Stimulated activated CD8-positive, alpha-beta memory T cell treated with anti-CD3 and anti-CD28 coated beads, Interleukin-12 subunit alpha, Interleukin-12 subunit beta, amount 100 ng/mL, for 4 hours (primary cell): ENCODE measurements at regions not wholly inside any gene's neighbourhood (a gene's known extent, or its start where the extent isn't known, plus 50 kb on each side); places are given as distances from the start of the nearest gene placed in this dataset.

Experiments used
- DNase-seq: peaks from one replicate; pipeline ENCODE4 v3.0.0-alpha.2; 2020; ENCODE audit warnings: low read depth

DNA sequence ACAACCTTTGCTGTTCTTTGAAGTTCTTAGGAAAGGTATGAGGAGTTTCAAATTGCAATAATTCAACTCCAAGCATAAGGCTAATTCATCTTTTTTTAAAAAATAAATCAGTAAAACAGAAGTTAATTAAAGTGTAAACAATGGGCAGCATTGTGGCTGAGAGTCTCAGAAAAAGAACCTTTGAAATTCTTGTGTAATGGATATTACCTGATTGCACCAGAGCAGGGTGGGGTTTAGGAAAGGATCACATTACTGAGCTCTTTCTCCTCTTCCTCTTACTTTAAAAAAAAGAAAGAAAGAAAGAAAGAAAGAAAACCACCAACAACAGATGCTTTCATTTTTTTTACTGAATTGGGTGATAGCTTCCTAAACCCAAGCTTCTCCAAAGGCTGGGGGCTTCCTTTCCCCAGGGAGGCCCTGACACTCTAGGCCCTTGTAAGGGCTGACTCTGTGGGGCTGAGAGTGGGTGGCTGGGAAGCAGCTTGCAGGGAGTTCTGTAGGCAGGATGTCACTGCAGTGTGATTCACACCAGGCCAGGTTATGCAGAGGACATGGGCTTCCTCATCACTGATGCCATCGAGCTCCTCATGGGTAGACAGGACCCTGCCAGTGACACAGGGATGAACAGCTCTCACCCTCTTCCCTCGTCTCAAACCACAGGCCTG is 564.5 kb downstream of the FGF9 start:
- DNase-seq = no peak

DNA sequence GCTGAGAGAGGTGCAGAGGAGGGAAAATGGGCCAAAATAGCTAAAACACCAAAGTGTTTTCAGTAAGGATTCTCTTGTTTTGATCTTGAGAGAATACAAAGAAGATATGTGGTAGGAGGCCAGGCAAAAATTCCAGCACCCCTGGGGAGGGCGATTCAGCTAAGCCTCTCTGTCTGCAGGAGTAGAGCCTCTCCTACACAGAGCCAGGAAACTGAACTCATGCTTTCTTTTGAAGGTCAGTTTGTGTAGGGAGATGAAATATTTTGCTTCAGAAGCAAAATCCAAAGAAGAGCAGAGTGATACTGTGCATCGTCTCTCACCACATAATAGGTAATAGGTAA is 565.0 kb downstream of the FGF9 start:
- no peak for DNase-seq

DNA sequence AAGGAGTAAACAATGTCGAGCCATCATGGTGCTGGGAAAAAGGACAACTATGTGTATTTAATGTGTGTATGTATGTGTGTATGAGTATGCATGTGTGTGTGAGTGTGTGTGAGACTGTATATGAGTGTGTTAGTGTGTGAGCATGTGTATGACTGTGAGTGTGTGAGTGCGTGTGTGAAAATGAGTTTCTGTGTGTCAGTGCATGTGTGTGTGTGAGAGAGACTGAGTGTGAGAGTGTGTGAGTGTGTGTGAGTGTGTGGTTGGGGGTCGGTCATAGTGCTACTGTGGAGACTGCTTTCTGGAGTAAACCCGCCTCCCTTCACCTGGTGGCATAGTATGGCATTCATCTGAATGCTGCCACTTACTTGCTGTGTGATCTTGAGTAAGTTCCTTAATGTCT is 567.4 kb downstream of the FGF9 start:
- no peak for DNase-seq

DNA sequence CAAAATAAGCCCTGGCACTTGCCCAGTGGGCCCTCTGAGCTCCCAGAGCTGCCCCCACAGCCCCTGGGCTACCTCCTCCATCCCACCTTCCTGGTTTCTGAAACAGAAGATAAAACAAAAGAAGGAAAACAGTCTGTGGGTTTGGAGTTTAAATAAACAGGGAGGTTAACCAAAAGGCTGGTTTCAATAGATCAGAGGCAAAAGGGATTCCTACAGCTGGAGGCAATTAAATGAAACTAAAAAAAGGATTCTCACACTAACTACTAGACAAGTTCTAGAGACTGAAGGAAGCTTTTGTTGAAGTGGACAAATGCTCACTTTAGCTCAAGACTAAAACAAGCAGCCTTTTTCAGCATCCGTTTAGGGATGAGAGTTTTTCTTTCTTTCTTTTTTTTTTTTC is 569.8 kb downstream of the FGF9 start:
- DNase-seq = no peak

DNA sequence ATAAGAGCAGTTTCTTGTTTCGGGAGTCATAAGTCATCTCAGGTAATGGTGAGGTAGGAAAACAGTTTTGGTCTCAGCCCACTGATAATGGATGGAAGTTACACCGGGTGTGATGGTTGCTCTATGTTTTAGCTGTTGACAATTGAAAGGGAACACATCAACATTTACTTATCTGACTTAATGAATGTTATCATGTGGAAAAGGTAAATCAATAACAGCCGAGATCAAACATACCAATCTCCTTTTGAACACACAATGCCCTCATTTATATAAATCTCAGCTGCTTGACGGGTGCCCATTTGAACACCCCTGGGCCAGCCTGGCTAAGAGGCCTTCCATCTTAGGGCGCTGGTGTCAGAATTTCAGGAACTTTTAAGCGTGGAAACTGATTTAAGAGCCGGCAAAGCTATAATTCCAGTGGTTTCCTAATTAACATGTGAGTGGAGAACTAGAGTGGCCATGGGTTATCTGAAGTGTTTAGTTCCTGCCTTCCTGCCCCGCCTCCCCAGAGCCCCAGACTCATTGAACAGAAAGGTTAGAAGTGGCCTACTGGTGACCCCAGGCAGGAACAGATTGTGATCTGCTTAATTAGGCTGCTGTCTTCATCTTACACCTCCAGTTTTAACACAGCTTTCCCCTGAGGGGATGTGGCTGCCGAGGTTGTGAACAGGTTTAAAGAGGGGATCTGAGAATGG is 572.7 kb downstream of the FGF9 start:
- no peak for DNase-seq

DNA sequence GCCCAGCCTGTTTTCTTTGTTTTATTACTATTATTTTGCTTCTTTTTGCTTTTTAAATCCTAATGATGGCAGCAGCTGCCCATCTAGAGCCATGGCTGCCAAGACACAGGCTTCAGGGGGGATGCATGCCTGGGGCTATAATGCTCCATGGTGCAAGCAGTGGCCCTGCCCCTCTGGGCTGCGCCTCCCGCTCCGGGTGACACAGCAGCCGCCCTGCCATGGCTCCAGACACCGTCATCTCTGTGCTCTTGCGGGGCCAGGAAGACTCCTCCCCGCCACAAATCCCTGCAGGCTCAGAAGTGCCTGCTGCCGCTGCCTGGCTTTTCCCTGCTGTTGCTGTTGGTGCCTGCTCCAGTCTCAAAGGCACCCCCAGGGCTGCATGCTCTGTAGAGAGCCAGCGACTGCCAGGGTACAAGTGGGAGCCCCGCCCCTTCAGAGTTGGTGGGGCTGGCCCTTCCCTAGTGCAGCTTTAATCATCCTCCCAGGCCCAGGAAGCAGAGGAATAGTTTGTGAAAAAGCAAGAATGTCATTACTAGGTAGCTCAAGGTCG is 581.5 kb downstream of the FGF9 start:
- no peak for DNase-seq

DNA sequence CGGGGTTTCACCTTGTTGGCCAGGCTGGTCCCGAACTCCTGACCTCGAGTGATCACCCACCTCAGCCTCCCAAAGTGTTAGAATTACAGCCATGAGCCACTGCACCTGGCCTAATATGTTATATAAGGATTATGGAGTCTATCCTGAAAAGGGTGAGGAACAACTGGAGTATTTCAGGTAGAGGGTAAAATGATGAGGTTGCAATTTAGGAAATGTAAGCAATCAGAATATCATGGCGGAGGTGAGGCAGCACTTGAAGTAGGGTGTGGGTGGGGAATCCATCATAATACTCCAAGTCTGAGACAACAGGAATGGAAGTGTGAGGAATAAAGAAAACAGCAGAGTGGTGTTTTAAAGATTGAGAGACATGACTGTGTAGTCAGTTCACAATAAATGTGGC is 582.2 kb downstream of the FGF9 start:
- no peak for DNase-seq

DNA sequence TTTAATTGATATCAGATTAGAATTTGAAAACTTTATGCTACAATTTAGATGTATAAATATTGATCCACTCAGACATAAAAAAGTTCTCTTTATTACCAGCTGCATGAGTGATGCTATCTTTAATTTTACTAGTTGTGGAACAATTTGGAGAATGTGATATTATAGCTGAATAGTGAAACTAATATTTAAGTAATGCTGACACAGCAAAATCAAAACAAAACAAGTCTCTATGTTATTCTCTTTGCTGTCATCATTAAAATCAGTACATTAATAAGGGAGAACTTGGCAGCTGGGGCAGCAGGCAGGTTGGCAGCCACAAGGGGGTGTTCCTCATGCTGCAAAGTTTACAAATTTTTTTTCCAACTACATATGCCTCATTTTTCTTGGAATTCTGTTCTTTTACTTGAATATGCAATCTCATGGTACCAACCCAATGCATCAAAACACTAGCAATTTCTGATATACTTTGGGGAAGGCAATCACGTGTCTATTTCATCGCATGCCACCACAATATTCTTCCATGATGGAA is 585.3 kb downstream of the FGF9 start:
- no peak for DNase-seq

DNA sequence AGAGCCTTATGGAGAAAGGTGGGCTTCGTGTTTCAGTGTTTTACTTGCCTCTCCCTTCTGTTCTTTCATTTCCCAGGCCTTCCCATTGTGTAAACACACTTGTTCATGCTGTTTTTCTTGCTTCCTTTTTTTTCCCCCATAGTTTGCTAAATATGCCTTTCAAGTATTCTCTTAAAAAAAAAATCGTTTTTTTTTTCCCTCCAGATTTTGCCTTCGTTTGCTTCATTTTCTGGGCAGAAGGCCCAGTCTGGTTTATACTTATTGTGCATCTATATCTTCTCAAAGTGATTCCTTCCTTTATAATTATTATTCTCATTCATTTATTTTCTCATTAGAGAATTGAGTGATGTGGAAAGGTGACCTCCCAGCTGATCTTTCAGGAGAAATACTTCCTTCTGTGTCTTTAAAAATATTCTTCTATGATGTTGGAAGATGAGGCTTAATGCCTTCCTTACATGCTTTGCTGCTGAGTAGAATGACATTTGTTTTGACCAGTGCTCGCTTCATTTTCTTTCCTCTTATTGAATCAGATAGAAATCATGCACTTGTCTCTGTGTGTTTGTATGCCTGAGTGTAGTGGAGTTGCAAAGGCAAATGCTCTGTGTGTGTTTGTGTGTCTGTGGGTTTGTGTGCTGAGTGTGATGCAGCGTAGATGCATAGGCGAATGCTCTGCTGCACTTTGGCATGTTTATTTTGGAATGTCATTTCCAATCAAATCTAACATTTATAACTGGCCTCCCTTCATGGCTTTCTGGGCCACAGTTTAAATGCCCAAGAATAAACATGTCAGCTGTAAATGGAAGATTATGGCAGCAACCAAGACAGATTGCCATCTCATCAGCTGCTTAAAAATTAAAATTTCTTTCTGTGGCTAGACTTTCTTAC is 591.4 kb downstream of the FGF9 start:
- DNase-seq = no peak

DNA sequence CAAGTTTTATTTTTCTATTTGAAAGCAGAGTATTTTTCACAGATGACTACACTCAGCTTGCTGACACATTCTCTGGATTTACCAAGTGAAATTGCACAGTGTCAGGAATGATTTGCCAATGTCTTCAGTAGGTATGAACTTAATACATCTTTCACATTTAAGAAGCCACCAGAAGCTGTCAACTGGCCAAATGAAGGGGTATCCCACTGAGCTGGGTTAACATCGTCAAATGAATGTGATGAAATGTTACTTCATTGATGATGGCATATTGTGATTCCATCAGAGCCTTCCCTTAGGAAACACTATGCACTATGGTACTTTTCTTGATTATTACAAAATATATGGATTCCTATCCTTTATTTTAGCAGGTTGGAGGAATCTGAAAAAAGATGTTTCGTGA is 592.3 kb downstream of the FGF9 start:
- DNase-seq = no peak

DNA sequence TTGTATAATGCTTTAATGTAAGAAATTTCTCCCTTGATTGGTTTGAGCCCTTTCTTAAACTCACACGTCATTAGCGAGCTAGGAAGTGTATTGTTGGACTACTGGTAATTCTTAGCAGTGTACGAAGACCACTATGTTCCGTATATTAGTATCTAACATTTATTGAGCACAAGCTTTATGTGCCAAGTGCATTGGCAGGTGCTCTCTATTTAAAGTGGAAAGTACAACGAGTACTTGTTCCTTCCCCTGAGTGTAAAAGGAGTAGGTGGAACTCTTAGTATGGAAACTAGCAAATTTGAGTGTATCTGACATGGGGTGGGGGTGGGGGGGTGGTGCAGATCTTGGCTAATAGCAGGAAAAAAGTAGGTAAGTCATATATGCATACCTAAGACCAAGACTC is 594.7 kb downstream of the FGF9 start:
- no peak for DNase-seq

DNA sequence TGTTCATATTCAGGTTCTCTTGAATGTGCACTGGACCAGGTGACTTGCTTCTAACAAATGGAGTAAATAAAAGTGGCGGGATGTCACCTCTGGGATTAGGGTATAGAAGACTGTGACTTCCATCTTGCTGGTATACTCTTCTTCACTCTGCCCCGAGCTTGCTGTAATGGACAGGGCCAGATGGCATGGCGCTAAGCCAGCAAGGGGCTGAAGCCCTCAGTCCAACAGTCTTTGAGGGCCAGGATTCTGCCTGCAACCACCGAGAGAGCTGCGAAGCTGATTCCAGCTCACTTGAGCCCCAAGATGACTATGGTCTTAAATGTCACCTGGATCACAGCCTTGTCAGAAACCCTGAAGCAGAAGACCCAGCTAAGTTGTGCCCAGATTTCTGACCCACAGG is 600.0 kb downstream of the FGF9 start:
- no peak for DNase-seq

DNA sequence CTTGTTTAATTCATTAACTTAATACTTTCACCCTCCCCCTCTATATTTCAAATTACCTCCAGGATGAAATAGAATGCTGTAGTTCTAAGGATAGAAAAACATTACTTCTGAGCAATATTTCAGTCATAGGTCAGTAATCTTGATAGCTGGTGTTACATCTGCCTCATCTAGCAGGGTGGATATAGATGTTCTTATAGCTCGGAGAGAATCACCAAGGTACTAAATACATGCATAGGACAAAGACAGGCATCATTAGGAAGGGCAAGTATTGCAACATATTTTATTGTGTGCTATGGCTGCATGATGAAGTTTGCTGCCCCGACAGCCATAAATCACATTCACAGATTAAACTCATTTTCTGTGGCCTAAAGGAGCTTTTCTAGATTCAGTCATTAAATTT is 601.0 kb downstream of the FGF9 start:
- DNase-seq = no peak

DNA sequence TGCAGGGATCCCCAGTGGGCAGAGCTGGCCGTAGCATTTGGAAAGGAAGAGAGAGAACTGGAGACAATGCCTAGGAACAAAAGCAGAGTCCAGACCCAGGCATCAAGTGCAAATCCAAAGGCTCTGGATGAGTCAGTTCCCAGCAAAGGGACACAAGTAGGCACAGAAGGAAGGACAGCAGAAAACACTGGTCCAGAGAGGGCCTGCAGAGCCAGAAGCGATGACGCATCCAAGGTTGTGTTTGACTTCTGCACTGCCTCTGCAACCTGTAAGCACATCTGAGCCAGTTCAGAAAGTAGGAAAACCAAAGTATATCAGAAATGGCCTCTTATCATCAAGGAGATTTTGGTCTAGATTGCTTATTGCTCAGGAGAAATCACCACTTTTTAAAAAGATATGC is 604.5 kb downstream of the FGF9 start:
- no peak for DNase-seq

DNA sequence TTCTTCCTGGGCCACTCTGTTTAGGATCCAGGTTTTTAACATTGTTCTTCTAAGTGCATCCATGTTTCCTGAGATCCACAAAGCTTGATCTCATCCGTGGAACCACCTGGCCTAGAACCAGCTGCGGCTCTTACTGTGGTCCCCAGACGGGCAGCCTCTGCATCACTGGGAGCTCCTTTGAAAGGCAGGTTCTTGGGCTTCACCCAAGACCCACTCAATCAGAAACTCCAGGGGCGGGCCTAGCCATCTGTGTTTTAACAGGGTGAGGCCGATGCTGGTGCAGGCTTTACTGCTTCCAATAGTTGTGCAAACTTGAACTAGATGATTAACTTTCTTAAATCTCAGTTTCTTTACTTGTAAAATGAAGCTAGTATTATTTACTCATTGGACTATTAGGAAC is 605.7 kb downstream of the FGF9 start:
- no peak for DNase-seq

DNA sequence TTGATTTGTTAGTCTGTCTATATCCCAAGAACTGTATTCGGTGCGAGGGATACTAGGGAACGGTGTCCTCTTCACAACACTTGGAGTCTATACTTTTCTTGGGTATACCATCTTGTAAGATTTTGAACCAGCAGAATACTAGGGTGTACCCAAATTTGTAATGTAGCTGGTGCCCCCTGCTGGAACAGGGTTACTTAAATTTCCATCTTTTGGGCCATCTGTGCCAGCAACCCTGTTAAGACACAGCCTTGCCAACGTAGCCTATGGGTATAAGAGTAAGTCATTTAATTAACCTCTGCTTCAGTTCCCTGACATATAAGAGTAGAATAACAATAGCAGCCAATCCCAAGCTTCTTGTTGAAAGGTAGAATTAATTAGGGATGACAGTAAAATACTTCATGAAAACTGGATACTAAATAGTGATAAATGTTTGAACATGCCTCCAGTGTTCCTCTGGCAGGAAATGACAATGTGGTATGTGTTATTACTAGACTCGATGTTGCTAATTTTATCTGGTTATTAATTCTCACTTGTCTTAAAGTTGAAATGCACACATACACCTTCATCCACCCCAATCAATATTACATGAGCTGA is 607.6 kb downstream of the FGF9 start:
- peak; percentile 32 for DNase-seq

DNA sequence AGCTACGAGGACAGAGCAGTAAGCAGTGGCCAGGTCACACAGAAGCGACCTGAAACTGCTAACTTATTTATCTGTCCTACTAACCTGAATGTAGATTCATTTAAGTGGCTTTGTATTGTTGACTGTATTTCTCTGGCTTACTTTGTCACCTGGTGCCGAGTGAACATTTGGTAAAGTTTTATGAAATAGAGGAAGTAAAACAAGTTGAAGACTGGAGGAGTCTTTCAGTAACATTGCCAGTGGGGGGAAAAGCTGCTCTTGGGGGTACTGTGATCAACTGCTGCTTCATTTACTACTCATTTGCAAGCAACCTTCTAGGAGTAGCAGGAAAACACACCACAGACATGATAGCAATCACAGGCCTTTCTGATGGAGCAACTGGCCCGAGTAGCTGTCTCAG is 615.0 kb downstream of the FGF9 start:
- DNase-seq = no peak

DNA sequence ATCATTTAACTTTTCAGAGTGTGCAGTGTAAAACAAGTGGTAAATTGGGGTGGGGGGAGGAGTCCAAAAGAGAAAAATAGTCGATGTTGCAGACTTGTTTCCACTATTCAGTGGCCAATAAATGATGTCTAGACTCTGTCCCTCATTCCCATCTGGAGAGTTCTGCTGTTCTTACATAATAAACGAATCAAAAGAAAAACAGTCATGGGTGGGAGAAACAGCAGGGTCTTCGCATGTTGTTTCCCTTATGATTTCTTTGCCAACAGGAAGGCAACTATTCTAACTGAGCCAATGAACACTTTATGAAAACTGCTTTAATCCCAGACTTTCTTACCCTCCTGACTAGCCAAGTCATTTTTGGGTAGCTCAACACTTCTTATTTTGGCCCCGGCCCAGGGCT is 615.5 kb downstream of the FGF9 start:
- DNase-seq = no peak

DNA sequence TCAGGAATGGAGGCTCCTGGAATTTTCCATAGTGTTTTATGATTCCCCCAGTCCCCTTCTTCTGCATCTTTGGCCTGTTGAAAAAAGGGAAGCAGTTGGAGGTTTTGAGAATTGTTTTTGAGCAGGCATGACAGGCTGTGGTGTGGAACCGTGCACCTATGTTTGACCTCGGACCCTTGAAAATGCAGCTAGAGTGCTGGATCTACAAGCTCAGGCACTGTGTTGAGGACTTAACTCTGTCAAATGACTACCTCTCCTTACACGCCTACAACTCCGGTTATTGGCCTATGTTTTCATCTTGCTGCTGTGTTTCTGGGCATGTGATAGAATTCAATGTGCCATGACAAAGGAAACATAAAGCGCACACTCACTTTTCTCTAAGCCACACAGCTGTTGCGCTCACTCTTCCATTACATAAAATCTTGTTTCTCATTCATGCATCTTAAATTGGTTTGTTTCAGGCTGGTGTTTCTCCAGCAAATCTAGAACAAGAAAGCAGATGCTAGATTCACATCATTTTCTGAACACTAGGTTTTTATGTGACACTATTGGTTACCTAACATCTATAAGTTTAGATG is 616.6 kb downstream of the FGF9 start:
- DNase-seq = no peak

DNA sequence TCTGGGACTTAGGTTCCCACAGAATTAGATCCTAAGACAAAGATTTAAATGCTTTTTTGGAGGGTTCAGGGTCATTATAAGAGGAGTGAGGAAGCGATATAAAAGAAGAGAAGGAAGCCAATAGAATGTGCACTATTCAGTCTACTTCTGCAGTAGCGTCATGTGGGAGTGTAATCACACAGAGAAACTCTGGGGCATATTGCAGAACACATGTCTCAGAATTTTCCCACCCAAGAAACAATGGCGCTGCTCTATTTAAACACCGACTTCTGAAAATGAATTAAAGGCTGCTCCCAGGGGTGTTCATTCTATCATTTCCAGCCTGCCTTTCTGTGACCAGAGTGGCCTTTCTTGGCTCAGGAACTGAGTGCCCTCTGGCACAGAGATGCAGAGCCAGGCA is 617.6 kb downstream of the FGF9 start:
- DNase-seq = no peak

DNA sequence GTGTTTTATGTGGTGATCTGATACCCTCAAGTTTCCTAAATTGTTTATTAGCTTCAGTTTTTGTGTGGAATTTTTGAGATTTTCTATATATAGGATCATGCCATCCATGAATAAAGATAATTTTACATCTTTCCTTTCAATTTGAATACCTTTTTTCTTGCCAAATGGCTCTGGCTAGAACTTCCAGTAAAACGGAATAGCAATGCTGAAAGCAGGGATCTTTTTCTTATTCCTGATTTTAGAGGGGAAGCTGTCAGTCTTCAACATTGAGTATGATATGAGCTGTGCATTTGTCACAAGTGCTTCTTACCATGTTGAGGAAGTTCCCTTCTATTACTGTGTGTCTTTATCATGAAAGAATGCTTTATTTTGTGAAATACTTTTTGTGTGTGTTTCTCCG is 618.8 kb downstream of the FGF9 start:
- no peak for DNase-seq

DNA sequence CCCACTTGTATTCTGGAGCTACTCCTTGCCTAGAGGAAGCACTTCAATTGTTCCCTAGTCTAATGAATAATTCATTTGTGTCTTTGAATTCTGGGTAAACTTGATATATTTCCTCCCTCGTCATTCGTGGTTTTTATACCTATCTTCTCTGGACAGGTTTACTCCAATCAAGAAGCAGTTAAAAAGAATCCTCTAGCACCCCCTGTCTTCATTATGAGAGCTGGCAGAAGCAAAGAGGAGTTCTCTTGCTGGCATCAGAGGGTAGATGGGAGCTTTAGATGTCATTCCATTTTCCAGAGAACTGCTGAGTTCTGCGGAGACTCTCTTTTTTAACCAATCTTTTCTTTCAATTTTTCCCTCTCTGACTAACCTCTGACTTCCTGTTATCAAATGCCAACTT is 627.7 kb downstream of the FGF9 start:
- no peak for DNase-seq
